22Rv1 (cell line): ENCODE measurements at regions not wholly inside any gene's neighbourhood (a gene's known extent, or its start where the extent isn't known, plus 50 kb on each side); places are given as distances from the start of the nearest gene placed in this dataset.

ENCODE experiments used
- ZFX ChIP-seq: fragments of 450-650 bp; IDR thresholded peaks from 2 replicates; pipeline ENCODE4 v1.6.1; 2017; ENCODE audit warnings: antibody characterized with exemption, borderline replicate concordance
- TF ChIP-seq, protein P1 (sequence below): fragments of 450-650 bp; IDR thresholded peaks from 2 replicates; pipeline ENCODE4 v1.5.1; 2017; ENCODE audit warnings: mild to moderate bottlenecking

DNA sequence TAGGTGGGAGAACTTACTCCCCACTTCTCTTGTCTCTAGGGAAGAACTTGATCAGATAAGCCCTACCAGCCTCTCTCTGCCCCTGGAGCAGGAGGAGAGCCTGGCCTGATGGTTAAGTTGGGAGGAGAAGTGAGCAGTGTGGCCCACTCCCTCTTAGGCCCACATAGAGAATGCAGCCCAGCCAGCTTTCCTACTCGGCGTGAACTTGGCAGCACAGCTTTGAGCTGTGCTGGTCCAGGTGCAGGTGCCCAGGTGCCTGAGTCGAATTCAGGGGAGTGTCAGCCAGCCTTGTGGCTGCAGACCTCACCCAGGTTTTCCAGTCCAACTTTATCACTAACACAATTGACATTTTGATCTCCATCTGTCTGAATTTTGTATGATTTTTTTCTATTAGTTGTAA, 77.6 kb upstream of the PAQR3 start:
- TF ChIP-seq, protein P1, sequence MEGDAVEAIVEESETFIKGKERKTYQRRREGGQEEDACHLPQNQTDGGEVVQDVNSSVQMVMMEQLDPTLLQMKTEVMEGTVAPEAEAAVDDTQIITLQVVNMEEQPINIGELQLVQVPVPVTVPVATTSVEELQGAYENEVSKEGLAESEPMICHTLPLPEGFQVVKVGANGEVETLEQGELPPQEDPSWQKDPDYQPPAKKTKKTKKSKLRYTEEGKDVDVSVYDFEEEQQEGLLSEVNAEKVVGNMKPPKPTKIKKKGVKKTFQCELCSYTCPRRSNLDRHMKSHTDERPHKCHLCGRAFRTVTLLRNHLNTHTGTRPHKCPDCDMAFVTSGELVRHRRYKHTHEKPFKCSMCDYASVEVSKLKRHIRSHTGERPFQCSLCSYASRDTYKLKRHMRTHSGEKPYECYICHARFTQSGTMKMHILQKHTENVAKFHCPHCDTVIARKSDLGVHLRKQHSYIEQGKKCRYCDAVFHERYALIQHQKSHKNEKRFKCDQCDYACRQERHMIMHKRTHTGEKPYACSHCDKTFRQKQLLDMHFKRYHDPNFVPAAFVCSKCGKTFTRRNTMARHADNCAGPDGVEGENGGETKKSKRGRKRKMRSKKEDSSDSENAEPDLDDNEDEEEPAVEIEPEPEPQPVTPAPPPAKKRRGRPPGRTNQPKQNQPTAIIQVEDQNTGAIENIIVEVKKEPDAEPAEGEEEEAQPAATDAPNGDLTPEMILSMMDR, result no peak
- TF ChIP-seq ZFX, result no peak
